ENCODE measurements at regions not wholly inside any gene's neighbourhood (a gene's known extent, or its start where the extent isn't known, plus 50 kb on each side); places are given as distances from the start of the nearest gene placed in this dataset.
A peak's percentile ranks its signal among the peaks of the same experiment; 100 is the strongest.

- ATAC-seq = peak; percentile 84
- POLR2A ChIA-PET = no interaction called here
Observed at GRCh38 chr3:139111392-139112229, 66.9 kb upstream of the PRR23C start.

DNA sequence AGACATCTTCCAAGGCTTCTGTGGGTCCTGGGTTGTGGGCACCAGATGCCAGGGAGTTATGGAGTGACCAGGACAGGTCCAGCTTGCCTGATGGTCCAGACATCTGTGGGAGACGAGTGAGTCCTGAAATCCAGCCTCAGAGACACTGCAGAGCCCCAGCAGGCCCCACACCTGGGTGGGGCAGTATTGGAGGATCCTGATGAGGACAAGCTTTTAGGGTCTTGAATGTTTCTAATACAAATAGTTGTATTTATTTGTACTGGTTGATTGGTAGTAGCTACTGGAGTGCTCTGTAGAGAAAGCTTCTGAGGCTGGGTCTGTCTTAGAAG is 67.5 kb upstream of the PRR23C start:
- ChIA-PET POLR2A (no interaction called here), CTCF (interaction anchor here (0.5 to 5.4 kb wide), 52 partner anchors 9 to 568 kb away, joined by 3 to 43 read pairs (median 4); partner anchors contain the start of genes FOXL2 and FOXL2NB)
- Mint-ChIP-seq H3K4me3 (no peak overlapping the region), H3K27ac (no peak overlapping the region), H3K9me3 (no peaks in the 10 kb centered on the region), H3K36me3 (no peaks in the 10 kb centered on the region), H3K4me1 (no peaks in the 10 kb centered on the region), H3K27me3 (ENCODE audit: low read depth) (peaks cover 6% of the 10 kb centered on the region)
- DNase-seq (ENCODE audit: low spot score) = no peak
- TF ChIP-seq ZNF396 (CRISPR knock-in tag; IDR thresholded peaks at IDR 0.05; ENCODE audit: borderline replicate concordance) (no peak), ETV6 (CRISPR knock-in tag; IDR thresholded peaks at IDR 0.05) (no peak), ESRRA (CRISPR knock-in tag; IDR thresholded peaks at IDR 0.05; ENCODE audit: borderline replicate concordance) (no peak)
- no peak for ATAC-seq

More at GRCh38 chr3:139111392-139112229, 66.9 kb upstream of the PRR23C start:
- TF ChIP-seq ZNF512 (CRISPR knock-in tag; IDR thresholded peaks at IDR 0.05; ENCODE audit: borderline replicate concordance) = no peak
- TF ChIP-seq, protein P1, sequence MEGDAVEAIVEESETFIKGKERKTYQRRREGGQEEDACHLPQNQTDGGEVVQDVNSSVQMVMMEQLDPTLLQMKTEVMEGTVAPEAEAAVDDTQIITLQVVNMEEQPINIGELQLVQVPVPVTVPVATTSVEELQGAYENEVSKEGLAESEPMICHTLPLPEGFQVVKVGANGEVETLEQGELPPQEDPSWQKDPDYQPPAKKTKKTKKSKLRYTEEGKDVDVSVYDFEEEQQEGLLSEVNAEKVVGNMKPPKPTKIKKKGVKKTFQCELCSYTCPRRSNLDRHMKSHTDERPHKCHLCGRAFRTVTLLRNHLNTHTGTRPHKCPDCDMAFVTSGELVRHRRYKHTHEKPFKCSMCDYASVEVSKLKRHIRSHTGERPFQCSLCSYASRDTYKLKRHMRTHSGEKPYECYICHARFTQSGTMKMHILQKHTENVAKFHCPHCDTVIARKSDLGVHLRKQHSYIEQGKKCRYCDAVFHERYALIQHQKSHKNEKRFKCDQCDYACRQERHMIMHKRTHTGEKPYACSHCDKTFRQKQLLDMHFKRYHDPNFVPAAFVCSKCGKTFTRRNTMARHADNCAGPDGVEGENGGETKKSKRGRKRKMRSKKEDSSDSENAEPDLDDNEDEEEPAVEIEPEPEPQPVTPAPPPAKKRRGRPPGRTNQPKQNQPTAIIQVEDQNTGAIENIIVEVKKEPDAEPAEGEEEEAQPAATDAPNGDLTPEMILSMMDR (IDR thresholded peaks at IDR 0.05) = peak; percentile 63
- 0 out of 2 replicates have a peak, but pooled peaks have one; percentile 38 for TF ChIP-seq GTF2I (CRISPR knock-in tag; conservative IDR thresholded peaks at IDR 0.05)
- DNase-seq (ENCODE audit: low spot score) = peak; percentile 76
- Mint-ChIP-seq H3K27ac (no peak overlapping the region), H3K9me3 (no peaks in the 10 kb centered on the region), H3K27me3 (ENCODE audit: low read depth) (peaks cover 6% of the 10 kb centered on the region), H3K4me1 (no peaks in the 10 kb centered on the region), H3K4me3 (no peak overlapping the region), H3K36me3 (no peaks in the 10 kb centered on the region)
- CTCF ChIA-PET = interaction anchor here (0.5 to 5.4 kb wide), 52 partner anchors 9 to 569 kb away, joined by 3 to 43 read pairs (median 4); partner anchors contain the start of genes FOXL2 and FOXL2NB

DNA sequence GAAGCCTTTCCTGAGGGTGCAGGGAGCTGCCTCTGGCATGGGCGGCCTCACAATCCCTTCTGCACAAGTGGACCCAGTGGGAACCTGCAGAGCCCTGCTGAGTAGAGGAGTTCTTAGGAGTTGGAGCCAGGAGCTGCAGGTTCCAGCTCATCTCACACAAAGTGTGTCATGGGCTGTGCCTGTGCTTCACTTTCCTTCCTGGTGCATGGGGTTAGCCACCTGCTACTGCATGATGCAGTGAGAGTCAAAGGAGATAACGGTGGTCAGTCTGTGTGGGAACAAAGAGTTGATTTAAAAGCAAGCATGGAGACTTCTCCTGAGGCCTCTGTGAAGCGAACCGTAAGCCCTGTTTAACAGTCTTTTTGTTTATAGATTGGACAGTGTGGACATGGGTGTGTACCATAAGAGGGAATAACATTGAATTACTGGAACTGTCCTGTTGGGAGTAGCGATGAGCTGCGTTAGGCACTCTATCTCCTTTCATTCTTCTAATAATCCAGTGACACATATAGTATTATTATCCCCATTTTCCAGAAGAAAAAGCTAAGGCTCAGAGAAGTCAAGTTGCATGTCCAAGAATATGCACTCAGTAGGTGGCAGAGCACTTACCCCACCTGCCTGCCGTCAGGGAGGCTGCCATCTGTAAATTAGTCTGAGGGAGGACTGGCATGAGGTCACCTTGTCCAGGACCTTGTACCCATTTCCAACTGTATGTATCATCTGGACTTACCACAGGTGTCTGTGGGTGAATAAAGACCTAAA is 68.7 kb upstream of the PRR23C start:
- no peak for DNase-seq (ENCODE audit: low spot score)
- peaks cover 6% of the 10 kb centered on the region for H3K27me3 Mint-ChIP-seq (ENCODE audit: low read depth)
- no peaks in the 10 kb centered on the region for H3K36me3 Mint-ChIP-seq
- no peak overlapping the region for H3K4me3 Mint-ChIP-seq
- POLR2A ChIA-PET = no interaction called here
- H3K4me1 Mint-ChIP-seq = no peaks in the 10 kb centered on the region
- CTCF ChIA-PET = interaction anchor here (0.8 to 5.4 kb wide), 8 partner anchors 9 to 215 kb away, joined by 3 to 43 read pairs (median 4); no protein-coding TSS in a partner anchor
- no peaks in the 10 kb centered on the region for H3K9me3 Mint-ChIP-seq
- ATAC-seq = no peak; the same call in 1 of the 2 replicates
- H3K27ac Mint-ChIP-seq = no peak overlapping the region
- TF ChIP-seq, protein P2, sequence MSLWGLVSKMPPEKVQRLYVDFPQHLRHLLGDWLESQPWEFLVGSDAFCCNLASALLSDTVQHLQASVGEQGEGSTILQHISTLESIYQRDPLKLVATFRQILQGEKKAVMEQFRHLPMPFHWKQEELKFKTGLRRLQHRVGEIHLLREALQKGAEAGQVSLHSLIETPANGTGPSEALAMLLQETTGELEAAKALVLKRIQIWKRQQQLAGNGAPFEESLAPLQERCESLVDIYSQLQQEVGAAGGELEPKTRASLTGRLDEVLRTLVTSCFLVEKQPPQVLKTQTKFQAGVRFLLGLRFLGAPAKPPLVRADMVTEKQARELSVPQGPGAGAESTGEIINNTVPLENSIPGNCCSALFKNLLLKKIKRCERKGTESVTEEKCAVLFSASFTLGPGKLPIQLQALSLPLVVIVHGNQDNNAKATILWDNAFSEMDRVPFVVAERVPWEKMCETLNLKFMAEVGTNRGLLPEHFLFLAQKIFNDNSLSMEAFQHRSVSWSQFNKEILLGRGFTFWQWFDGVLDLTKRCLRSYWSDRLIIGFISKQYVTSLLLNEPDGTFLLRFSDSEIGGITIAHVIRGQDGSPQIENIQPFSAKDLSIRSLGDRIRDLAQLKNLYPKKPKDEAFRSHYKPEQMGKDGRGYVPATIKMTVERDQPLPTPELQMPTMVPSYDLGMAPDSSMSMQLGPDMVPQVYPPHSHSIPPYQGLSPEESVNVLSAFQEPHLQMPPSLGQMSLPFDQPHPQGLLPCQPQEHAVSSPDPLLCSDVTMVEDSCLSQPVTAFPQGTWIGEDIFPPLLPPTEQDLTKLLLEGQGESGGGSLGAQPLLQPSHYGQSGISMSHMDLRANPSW (CRISPR knock-in tag; conservative IDR thresholded peaks at IDR 0.05; ENCODE audit: low read depth) = no peak
- TF ChIP-seq, protein P3, sequence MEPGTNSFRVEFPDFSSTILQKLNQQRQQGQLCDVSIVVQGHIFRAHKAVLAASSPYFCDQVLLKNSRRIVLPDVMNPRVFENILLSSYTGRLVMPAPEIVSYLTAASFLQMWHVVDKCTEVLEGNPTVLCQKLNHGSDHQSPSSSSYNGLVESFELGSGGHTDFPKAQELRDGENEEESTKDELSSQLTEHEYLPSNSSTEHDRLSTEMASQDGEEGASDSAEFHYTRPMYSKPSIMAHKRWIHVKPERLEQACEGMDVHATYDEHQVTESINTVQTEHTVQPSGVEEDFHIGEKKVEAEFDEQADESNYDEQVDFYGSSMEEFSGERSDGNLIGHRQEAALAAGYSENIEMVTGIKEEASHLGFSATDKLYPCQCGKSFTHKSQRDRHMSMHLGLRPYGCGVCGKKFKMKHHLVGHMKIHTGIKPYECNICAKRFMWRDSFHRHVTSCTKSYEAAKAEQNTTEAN (CRISPR knock-in tag; IDR thresholded peaks at IDR 0.05) = no peak
- TF ChIP-seq NFATC4 (CRISPR knock-in tag; IDR thresholded peaks at IDR 0.05) = no peak
- TF ChIP-seq, protein P4, sequence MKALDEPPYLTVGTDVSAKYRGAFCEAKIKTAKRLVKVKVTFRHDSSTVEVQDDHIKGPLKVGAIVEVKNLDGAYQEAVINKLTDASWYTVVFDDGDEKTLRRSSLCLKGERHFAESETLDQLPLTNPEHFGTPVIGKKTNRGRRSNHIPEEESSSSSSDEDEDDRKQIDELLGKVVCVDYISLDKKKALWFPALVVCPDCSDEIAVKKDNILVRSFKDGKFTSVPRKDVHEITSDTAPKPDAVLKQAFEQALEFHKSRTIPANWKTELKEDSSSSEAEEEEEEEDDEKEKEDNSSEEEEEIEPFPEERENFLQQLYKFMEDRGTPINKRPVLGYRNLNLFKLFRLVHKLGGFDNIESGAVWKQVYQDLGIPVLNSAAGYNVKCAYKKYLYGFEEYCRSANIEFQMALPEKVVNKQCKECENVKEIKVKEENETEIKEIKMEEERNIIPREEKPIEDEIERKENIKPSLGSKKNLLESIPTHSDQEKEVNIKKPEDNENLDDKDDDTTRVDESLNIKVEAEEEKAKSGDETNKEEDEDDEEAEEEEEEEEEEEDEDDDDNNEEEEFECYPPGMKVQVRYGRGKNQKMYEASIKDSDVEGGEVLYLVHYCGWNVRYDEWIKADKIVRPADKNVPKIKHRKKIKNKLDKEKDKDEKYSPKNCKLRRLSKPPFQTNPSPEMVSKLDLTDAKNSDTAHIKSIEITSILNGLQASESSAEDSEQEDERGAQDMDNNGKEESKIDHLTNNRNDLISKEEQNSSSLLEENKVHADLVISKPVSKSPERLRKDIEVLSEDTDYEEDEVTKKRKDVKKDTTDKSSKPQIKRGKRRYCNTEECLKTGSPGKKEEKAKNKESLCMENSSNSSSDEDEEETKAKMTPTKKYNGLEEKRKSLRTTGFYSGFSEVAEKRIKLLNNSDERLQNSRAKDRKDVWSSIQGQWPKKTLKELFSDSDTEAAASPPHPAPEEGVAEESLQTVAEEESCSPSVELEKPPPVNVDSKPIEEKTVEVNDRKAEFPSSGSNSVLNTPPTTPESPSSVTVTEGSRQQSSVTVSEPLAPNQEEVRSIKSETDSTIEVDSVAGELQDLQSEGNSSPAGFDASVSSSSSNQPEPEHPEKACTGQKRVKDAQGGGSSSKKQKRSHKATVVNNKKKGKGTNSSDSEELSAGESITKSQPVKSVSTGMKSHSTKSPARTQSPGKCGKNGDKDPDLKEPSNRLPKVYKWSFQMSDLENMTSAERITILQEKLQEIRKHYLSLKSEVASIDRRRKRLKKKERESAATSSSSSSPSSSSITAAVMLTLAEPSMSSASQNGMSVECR (CRISPR knock-in tag; IDR thresholded peaks at IDR 0.05; ENCODE audit: borderline replicate concordance) = no peak
- TF ChIP-seq ZNF263 (CRISPR knock-in tag; IDR thresholded peaks at IDR 0.05; ENCODE audit: low read depth) = no peak
- TF ChIP-seq, protein P5, sequence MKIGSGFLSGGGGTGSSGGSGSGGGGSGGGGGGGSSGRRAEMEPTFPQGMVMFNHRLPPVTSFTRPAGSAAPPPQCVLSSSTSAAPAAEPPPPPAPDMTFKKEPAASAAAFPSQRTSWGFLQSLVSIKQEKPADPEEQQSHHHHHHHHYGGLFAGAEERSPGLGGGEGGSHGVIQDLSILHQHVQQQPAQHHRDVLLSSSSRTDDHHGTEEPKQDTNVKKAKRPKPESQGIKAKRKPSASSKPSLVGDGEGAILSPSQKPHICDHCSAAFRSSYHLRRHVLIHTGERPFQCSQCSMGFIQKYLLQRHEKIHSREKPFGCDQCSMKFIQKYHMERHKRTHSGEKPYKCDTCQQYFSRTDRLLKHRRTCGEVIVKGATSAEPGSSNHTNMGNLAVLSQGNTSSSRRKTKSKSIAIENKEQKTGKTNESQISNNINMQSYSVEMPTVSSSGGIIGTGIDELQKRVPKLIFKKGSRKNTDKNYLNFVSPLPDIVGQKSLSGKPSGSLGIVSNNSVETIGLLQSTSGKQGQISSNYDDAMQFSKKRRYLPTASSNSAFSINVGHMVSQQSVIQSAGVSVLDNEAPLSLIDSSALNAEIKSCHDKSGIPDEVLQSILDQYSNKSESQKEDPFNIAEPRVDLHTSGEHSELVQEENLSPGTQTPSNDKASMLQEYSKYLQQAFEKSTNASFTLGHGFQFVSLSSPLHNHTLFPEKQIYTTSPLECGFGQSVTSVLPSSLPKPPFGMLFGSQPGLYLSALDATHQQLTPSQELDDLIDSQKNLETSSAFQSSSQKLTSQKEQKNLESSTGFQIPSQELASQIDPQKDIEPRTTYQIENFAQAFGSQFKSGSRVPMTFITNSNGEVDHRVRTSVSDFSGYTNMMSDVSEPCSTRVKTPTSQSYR (CRISPR knock-in tag; IDR thresholded peaks at IDR 0.05) = no peak
- TF ChIP-seq ZBTB21 (CRISPR knock-in tag; IDR thresholded peaks at IDR 0.05; ENCODE audit: borderline replicate concordance) = no peak

Data from WTC11 (cell line).